SK-N-MC (cell line): ENCODE measurements at regions not wholly inside any gene's neighbourhood (a gene's known extent, or its start where the extent isn't known, plus 50 kb on each side); places are given as distances from the start of the nearest gene placed in this dataset.

Experiments used
- EZH2 ChIP-seq: fragments of 200-600 bp; sonication (generic); IDR thresholded peaks from one replicate; pipeline ENCODE4 v1.6.1; 2017; ENCODE audit warnings: antibody characterized with exemption
- FOXP2 ChIP-seq: optimal IDR thresholded peaks from 2 replicates; pipeline ENCODE3; 2011; ENCODE audit warnings: mild to moderate bottlenecking, moderate library complexity; ENCODE audit not compliant: insufficient read depth; ENCODE audit errors: extremely low read length, control extremely low read depth
- POLR2AphosphoS5 ChIP-seq: IDR thresholded peaks from 2 replicates; pipeline ENCODE4 v1.6.1; 2012; ENCODE audit warnings: mild to moderate bottlenecking, low read depth, low read length, borderline replicate concordance

- no peak for TF ChIP-seq POLR2AphosphoS5
- TF ChIP-seq EZH2: no peak
- no peak for TF ChIP-seq FOXP2
Observed at GRCh38 chr10:118868589-118868988, 113.8 kb upstream of the CACUL1 start.
